Smooth muscle cell (in vitro differentiated cells): ENCODE measurements at regions not wholly inside any gene's neighbourhood (a gene's known extent, or its start where the extent isn't known, plus 50 kb on each side); places are given as distances from the start of the nearest gene placed in this dataset.

ENCODE experiments used
- DNase-seq: peaks from one replicate; lab custom pipeline; 2025; ENCODE audit not compliant: unreplicated experiment; lab: John Stamatoyannopoulos, UW
- H2AFZ ChIP-seq: fragments of 200-600 bp; sonication (generic); 2 replicates; pipeline ENCODE4 v1.6.0; 2016; ENCODE audit warnings: antibody characterized with exemption, low read depth, mild to moderate bottlenecking
- H3F3A ChIP-seq: fragments of 200-600 bp; sonication (generic); 2 replicates; pipeline ENCODE4 v1.6.0; 2017; ENCODE audit warnings: antibody characterized with exemption, low read depth
- H3K27ac ChIP-seq: fragments of 200-600 bp; sonication (generic); 2 replicates; pipeline ENCODE4 v1.5.1; 2016; ENCODE audit warnings: low read depth, mild to moderate bottlenecking
- H3K27me3 ChIP-seq: fragments of 200-600 bp; sonication (generic); 2 replicates; pipeline ENCODE4 v1.6.1; 2016; ENCODE audit warnings: low read depth, mild to moderate bottlenecking
- H3K36me3 ChIP-seq: fragments of 200-600 bp; sonication (generic); 2 replicates; pipeline ENCODE4 v1.5.1; 2016; ENCODE audit warnings: low read depth
- H3K4me1 ChIP-seq: fragments of 200-600 bp; sonication (generic); 2 replicates; pipeline ENCODE4 v1.5.1; 2016; ENCODE audit warnings: low read depth
- H3K4me2 ChIP-seq: fragments of 200-600 bp; sonication (generic); 2 replicates; pipeline ENCODE4 v1.6.0; 2016; ENCODE audit warnings: mild to moderate bottlenecking
- H3K4me3 ChIP-seq: fragments of 200-600 bp; sonication (generic); 2 replicates; pipeline ENCODE4 v1.5.1; 2016; ENCODE audit warnings: mild to moderate bottlenecking
- H3K79me2 ChIP-seq: fragments of 200-600 bp; sonication (generic); 2 replicates; pipeline ENCODE4 v1.6.0; 2016; ENCODE audit warnings: low read depth, mild to moderate bottlenecking
- H3K9ac ChIP-seq: fragments of 200-600 bp; sonication (generic); 2 replicates; pipeline ENCODE4 v1.6.0; 2016; ENCODE audit warnings: low read depth
- H3K9me3 ChIP-seq: fragments of 200-600 bp; sonication (generic); replicated peaks from 2 replicates; pipeline ENCODE4 v1.5.1; 2016; ENCODE audit warnings: low read depth
- H4K20me1 ChIP-seq: fragments of 200-600 bp; sonication (generic); 2 replicates; pipeline ENCODE4 v1.6.0; 2016; ENCODE audit warnings: low read depth
- CTCF ChIP-seq: fragments of 200-600 bp; sonication (generic); IDR thresholded peaks from 2 replicates; pipeline ENCODE4 v1.5.1; 2017; ENCODE audit warnings: borderline replicate concordance, mild to moderate bottlenecking, antibody characterized with exemption; ENCODE audit not compliant: insufficient read depth, poor library complexity, severe bottlenecking
- WGBS: methylation state at CpG from one replicate; pipeline ENCODE4 v1.1.7; 2016; ENCODE audit warnings: low lambda C conversion rate; 5-methylcytosine and 5-hydroxymethylcytosine counted together

GRCh38 chr21:39120876-39121599, 62.2 kb downstream of the PSMG1 start:
- no peaks in the 10 kb centered on the region for H3K36me3 ChIP-seq
- no peak for DNase-seq
- no peaks in the 10 kb centered on the region for H3K9me3 ChIP-seq
- no peak for TF ChIP-seq CTCF
- H3F3A ChIP-seq, result no peaks in the 10 kb centered on the region
- H3K4me2 ChIP-seq, result no peak overlapping the region
- no peaks in the 10 kb centered on the region for H3K4me1 ChIP-seq
- WGBS, result 77% methylated on average over 10 of the region's 10 CpGs
- H3K27ac ChIP-seq, result no peak overlapping the region
- no peak overlapping the region for H3K9ac ChIP-seq
- no peaks in the 10 kb centered on the region for H3K27me3 ChIP-seq
- H3K4me3 ChIP-seq, result no peak overlapping the region
- no peak overlapping the region for H2AFZ ChIP-seq
- no peaks in the 10 kb centered on the region for H3K79me2 ChIP-seq
- H4K20me1 ChIP-seq, result no peaks in the 10 kb centered on the region

DNA sequence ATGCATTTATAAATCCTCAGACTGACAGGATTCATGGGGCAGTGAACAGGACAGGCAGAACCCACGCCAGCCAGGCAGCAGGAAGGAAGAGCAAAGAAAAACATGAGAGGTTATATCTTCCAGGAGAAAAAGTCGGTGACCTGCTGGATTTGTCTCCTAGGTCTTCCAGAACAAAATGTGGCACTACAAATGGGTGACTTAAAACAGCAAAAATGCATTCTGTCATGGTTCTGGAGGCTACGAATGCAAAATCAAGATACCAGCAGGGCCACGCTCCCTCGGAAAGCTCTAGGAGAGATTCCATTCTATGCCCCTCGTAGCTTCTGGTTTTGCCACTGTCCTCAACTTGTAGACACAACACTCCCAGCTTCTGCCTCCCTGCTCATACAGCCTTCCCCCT, 63.4 kb downstream of the PSMG1 start:
- TF ChIP-seq CTCF, result no peak
- H3K27me3 ChIP-seq, result no peaks in the 10 kb centered on the region
- no peak overlapping the region for H3K9ac ChIP-seq
- no peaks in the 10 kb centered on the region for H3K4me1 ChIP-seq
- H3K27ac ChIP-seq, result no peak overlapping the region
- H3K4me2 ChIP-seq, result no peak overlapping the region
- DNase-seq, result no peak
- no peaks in the 10 kb centered on the region for H3K79me2 ChIP-seq
- 55% methylated on average over 6 of the region's 6 CpGs for WGBS
- no peak overlapping the region for H2AFZ ChIP-seq
- no peaks in the 10 kb centered on the region for H3K36me3 ChIP-seq
- no peaks in the 10 kb centered on the region for H3K9me3 ChIP-seq
- H3K4me3 ChIP-seq, result no peak overlapping the region
- no peaks in the 10 kb centered on the region for H3F3A ChIP-seq
- no peaks in the 10 kb centered on the region for H4K20me1 ChIP-seq

GRCh38 chr21:39118604-39119215, 64.5 kb downstream of the PSMG1 start:
- DNase-seq, result no peak
- H3K9me3 ChIP-seq, result no peaks in the 10 kb centered on the region
- no peaks in the 10 kb centered on the region for H3K27me3 ChIP-seq

More at GRCh38 chr21:39118604-39119215, 64.5 kb downstream of the PSMG1 start:
- TF ChIP-seq CTCF, result no peak
- H3K27ac ChIP-seq, result no peak overlapping the region
- no peak overlapping the region for H3K4me2 ChIP-seq
- over 99% methylated on average over 8 of the region's 8 CpGs for WGBS
- H3K4me1 ChIP-seq, result no peaks in the 10 kb centered on the region
- no peak overlapping the region for H3K9ac ChIP-seq
- no peak overlapping the region for H3K4me3 ChIP-seq
- H4K20me1 ChIP-seq, result no peaks in the 10 kb centered on the region
- no peak overlapping the region for H2AFZ ChIP-seq
- H3F3A ChIP-seq, result no peaks in the 10 kb centered on the region
- H3K36me3 ChIP-seq, result no peaks in the 10 kb centered on the region
- no peaks in the 10 kb centered on the region for H3K79me2 ChIP-seq
